VCaP (cell line): ENCODE measurements at regions not wholly inside any gene's neighbourhood (a gene's known extent, or its start where the extent isn't known, plus 50 kb on each side); places are given as distances from the start of the nearest gene placed in this dataset.

Experiments used
- H3K27ac ChIP-seq: fragments of 450-650 bp; 2 replicates; pipeline ENCODE4 v1.5.1; 2017
- CTCF ChIP-seq: fragments of 450-650 bp; conservative IDR thresholded peaks from 2 replicates; pipeline ENCODE4 v1.5.1; 2017; ENCODE audit warnings: mild to moderate bottlenecking, moderate library complexity

GRCh38 chr3:25165306-25165705 lies 262.8 kb upstream of the RARB start:
- TF ChIP-seq CTCF, result no peak
- H3K27ac ChIP-seq, result no peak overlapping the region

- H3K27ac ChIP-seq, result no peak overlapping the region
- no peak for TF ChIP-seq CTCF
Observed at GRCh38 chr3:25166016-25166415, 262.0 kb upstream of the RARB start.

- no peak overlapping the region for H3K27ac ChIP-seq
- TF ChIP-seq CTCF, result no peak
Observed at GRCh38 chr3:25169151-25169550, 258.9 kb upstream of the RARB start.

- no peak overlapping the region for H3K27ac ChIP-seq
- no peak for TF ChIP-seq CTCF
Observed at GRCh38 chr3:25170021-25170420, 258.0 kb upstream of the RARB start.

- H3K27ac ChIP-seq, result no peak overlapping the region
- no peak for TF ChIP-seq CTCF
Observed at GRCh38 chr3:25171118-25171807, 256.8 kb upstream of the RARB start.

- TF ChIP-seq CTCF, result no peak
Observed at GRCh38 chr3:25171897-25172296, 256.2 kb upstream of the RARB start.

GRCh38 chr3:25173606-25174005 lies 254.5 kb upstream of the RARB start:
- no peak overlapping the region for H3K27ac ChIP-seq
- no peak for TF ChIP-seq CTCF

More at GRCh38 chr3:25171897-25172296, 256.2 kb upstream of the RARB start:
- H3K27ac ChIP-seq, result no peak overlapping the region
